Lung (tissue), 11 donors: ENCODE measurements at regions not wholly inside any gene's neighbourhood (a gene's known extent, or its start where the extent isn't known, plus 50 kb on each side); places are given as distances from the start of the nearest gene placed in this dataset.

Experiments used
- ATAC-seq: fragments of 200-7000 bp; cut with Tn5 transposase; one replicate; pipeline ENCODE4 v1.9.1; 2020; ENCODE audit warnings: moderate number of reproducible peaks; ENCODE audit not compliant: insufficient read depth, low FRiP score
- DNase-seq, 3 donors: peaks; one replicate each; pipeline ENCODE4 v3.0.0-alpha.2; 2013 to 2017
- H3K27ac ChIP-seq, 2 donors: one replicate each; pipeline ENCODE4 v1.5.1; 2013; ENCODE audit warnings: mild to moderate bottlenecking in 2 of 2, moderate library complexity in 2 of 2, control low read depth in 1 of 2, inconsistent platforms in 1 of 2, low read depth in 1 of 2, low read length in 1 of 2
- H3K27me3 ChIP-seq, 3 donors: one replicate each; pipeline ENCODE4 v1.5.1; 2013; ENCODE audit warnings: low read length in 2 of 3; ENCODE audit not compliant: control insufficient read depth in 3 of 3, insufficient read depth in 3 of 3
- H3K36me3 ChIP-seq, 4 donors: one replicate each; pipeline ENCODE4 v1.5.1; 2013; ENCODE audit warnings: low read length in 4 of 4, mild to moderate bottlenecking in 1 of 4, moderate library complexity in 1 of 4; ENCODE audit not compliant: control insufficient read depth in 4 of 4, insufficient read depth in 4 of 4
- H3K4me1 ChIP-seq, 5 donors: one replicate each; pipeline ENCODE4 v1.5.1; 2013; ENCODE audit warnings: low read length in 5 of 5, mild to moderate bottlenecking in 2 of 5, moderate library complexity in 1 of 5; ENCODE audit not compliant: control insufficient read depth in 5 of 5, insufficient read depth in 5 of 5
- H3K4me3 ChIP-seq: one replicate; pipeline ENCODE4 v1.5.1; 2013; ENCODE audit warnings: mild to moderate bottlenecking, control low read depth, moderate library complexity
- H3K9ac ChIP-seq, 2 donors: one replicate each; pipeline ENCODE4 v1.5.1; 2013; ENCODE audit warnings: low read length in 2 of 2, control low read depth in 1 of 2; ENCODE audit not compliant: insufficient read depth in 1 of 2
- H3K9me3 ChIP-seq, 4 donors: one replicate each; pipeline ENCODE4 v1.5.1; 2013; ENCODE audit warnings: low read length in 3 of 4, mild to moderate bottlenecking in 1 of 4, moderate library complexity in 1 of 4; ENCODE audit not compliant: control insufficient read depth in 4 of 4, insufficient read depth in 3 of 4
- WGBS, 2 donors: extraction: QIAGEN DNeasy Blood & Tissue Kit; methylation state at CpG; one replicate each; pipeline ENCODE4 v1.1.7; 2013; 5-methylcytosine and 5-hydroxymethylcytosine counted together
- TF ChIP-seq, protein P1 (sequence below): IDR thresholded peaks from 2 replicates; pipeline ENCODE4 v1.5.1; 2012; ENCODE audit warnings: mild to moderate bottlenecking; ENCODE audit errors: control extremely low read depth, extremely low read depth
- donor health status: control.
- donor health status: control.
- donor health status: Bipolar disorder and iron deficiency.
- donor health status: healthy.
- donor health status: DM: yes; HTN: yes; CAD: no.

DNA sequence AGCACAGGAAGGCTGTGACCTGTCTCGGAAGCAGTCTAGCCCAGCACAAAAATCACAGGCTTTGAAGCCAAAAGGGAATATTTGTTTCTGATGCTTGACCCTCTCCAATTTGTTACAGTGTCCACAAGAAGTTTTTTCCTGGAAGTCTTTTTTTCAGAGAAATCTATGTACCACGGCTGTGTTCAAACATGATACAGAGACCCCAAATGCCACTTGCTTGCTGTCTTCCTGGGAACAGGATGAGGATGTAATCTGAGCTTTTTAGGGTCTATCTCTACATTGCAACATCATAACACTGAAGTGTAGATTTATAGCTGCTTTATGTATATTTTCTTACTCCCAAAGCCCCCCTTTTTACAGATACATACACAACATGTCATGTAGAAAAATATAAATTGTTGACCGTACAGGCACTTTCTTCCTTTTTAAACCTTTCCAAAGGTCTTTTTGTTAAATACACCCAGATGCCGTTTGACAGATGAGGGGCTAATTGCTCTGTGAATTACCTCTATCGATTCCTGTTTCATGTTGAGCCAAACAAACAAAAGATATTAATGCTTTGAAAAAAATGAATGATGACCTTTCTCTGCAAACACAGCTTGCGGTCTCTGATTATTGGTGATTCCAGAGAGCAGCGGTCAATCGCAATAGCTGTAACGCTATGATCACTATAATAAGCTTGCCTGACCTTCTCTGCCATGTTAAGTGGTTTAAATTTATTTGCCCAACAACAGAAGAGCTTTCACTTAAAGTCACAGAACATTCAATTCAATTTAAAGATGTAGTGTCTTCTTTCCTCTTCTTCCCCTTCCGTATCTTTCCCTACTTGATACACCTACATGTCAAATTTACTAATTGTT lies 875.9 kb upstream of the NR2F2 start:
- H3K4me3 ChIP-seq: no peak overlapping the region
- WGBS, 2 donors: 56 to 60% methylated on average over 10 of the region's 10 CpGs
- TF ChIP-seq, protein P1, sequence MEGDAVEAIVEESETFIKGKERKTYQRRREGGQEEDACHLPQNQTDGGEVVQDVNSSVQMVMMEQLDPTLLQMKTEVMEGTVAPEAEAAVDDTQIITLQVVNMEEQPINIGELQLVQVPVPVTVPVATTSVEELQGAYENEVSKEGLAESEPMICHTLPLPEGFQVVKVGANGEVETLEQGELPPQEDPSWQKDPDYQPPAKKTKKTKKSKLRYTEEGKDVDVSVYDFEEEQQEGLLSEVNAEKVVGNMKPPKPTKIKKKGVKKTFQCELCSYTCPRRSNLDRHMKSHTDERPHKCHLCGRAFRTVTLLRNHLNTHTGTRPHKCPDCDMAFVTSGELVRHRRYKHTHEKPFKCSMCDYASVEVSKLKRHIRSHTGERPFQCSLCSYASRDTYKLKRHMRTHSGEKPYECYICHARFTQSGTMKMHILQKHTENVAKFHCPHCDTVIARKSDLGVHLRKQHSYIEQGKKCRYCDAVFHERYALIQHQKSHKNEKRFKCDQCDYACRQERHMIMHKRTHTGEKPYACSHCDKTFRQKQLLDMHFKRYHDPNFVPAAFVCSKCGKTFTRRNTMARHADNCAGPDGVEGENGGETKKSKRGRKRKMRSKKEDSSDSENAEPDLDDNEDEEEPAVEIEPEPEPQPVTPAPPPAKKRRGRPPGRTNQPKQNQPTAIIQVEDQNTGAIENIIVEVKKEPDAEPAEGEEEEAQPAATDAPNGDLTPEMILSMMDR: no peak
- no peak for ATAC-seq
- no peaks in the 10 kb centered on the region for H3K27me3 ChIP-seq
- peaks cover 0 to 38% (median 4%) of the 10 kb centered on the region in 5 donors for H3K4me1 ChIP-seq
- H3K9ac ChIP-seq: no peak overlapping the region
- no peaks in the 10 kb centered on the region for H3K36me3 ChIP-seq
- peak; percentile 16 to 76 (median 76) for DNase-seq
- H3K27ac ChIP-seq: no peak overlapping the region
- no peaks in the 10 kb centered on the region for H3K9me3 ChIP-seq

DNA sequence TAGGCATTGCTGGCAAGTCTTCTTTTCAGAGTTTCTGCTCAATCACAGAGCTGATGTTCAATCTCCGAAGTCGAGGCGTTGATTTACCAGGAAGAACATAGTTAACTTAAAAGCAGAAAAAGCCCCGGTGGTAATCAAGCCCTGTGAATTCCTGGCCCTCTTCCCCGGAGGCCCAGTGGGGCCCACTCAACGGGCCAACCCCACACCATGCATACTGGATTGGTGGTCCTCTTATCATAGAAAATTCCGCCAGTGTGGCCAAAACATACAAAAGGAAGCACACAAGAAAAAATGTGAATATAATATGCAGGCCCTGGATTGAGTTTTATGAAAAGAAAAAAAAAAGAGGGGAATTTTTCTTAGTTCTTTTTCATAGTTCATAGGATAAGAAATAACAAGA lies 873.0 kb upstream of the NR2F2 start:
- WGBS, 2 donors: 70 to 77% methylated on average over 7 of the region's 7 CpGs
- H3K4me3 ChIP-seq: no peak overlapping the region
- TF ChIP-seq, protein P1: no peak
- ATAC-seq (no peak), DNase-seq (peak; percentile 43 to 67 (median 61))
- H3K27me3 ChIP-seq: no peaks in the 10 kb centered on the region
- no peak overlapping the region for H3K9ac ChIP-seq
- H3K36me3 ChIP-seq: no peaks in the 10 kb centered on the region
- no peak overlapping the region for H3K27ac ChIP-seq
- peaks cover 0 to 33% (median 4%) of the 10 kb centered on the region in 5 donors for H3K4me1 ChIP-seq
- no peaks in the 10 kb centered on the region for H3K9me3 ChIP-seq

DNA sequence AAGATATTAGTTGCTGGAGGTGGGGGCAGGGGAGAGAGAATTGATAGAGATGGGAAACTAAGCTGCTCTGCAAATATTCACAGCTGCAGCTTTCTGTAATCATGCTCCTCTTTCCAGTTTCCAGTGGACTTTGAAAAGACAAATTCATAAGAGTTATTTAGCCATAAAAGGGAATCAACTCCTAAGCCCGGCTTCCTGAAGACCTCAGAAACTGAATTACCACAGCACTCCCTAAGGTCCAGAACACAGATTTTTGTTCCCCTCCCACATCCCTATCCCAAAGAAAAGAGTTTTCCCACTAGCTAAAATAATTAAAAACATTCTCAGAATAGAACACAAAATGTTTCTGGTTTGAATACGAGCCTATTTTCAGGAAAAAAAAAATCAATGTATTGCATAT lies 871.8 kb upstream of the NR2F2 start:
- peak in 1 of 3 donors; percentile 36 for DNase-seq
- Histone ChIP-seq H3K4me3 (no peak overlapping the region), H3K9me3 (no peaks in the 10 kb centered on the region), H3K36me3 (no peaks in the 10 kb centered on the region), H3K27ac (no peak overlapping the region), H3K9ac (no peak overlapping the region), H3K27me3 (no peaks in the 10 kb centered on the region), H3K4me1 (peaks cover 0 to 33% (median 4%) of the 10 kb centered on the region in 5 donors)
- TF ChIP-seq, protein P1: no peak
- 74 to 76% methylated on average over 2 of the region's 2 CpGs for WGBS, 2 donors
- ATAC-seq: no peak

DNA sequence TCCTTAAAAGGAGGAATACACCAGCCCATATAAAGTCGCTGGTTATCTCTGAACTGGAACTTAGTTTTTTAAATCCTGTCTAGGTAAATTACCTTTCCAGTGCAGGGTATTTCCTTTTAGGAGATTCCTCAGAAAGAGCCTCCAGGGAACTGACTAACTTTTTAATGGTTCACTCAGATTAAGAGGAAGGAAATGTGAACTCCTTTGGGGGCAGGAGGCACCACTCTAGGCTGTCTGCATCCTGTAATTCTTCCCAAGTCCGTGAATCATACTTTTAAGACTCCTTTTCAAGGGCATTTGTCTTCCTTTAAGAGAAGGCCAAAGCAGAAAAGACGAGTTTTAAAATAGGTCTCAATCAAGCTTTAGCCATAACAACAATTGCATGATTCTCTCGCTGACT lies 871.2 kb upstream of the NR2F2 start:
- peak overlapping the region in 1 of 2 donors; percentile 10 for H3K27ac ChIP-seq

More for the DNA sequence above, 871.2 kb upstream of the NR2F2 start:
- Histone ChIP-seq H3K4me1 (peaks cover 0 to 34% (median 4%) of the 10 kb centered on the region in 5 donors), H3K9ac (no peak overlapping the region), H3K36me3 (no peaks in the 10 kb centered on the region), H3K27me3 (no peaks in the 10 kb centered on the region), H3K4me3 (no peak overlapping the region), H3K9me3 (no peaks in the 10 kb centered on the region)
- ATAC-seq (no peak), DNase-seq (no peak)
- TF ChIP-seq, protein P1: no peak
- WGBS, 2 donors: 45 to 47% methylated on average over 4 of the region's 4 CpGs
